Prostate gland (tissue), 2 donors: ENCODE measurements at regions not wholly inside any gene's neighbourhood (a gene's known extent, or its start where the extent isn't known, plus 50 kb on each side); places are given as distances from the start of the nearest gene placed in this dataset.

Source experiments
- CTCF ChIP-seq, 4 experiments: fragments of 200-600 bp in 2 of 4; fragments of 450-650 bp in 2 of 4; sonication (generic) in 2 of 4; IDR thresholded peaks; 1 replicate in 3 of 4; 2 replicates in 1 of 4; pipeline ENCODE4 v1.5.1; 2016 to 2019; ENCODE audit warnings: antibody characterized with exemption in 4 of 4, mild to moderate bottlenecking in 2 of 4, moderate library complexity in 2 of 4
- POLR2AphosphoS5 ChIP-seq: sonication (generic); formaldehyde crosslinking; IDR thresholded peaks from one replicate; pipeline ENCODE4 v1.6.1; 2017; ENCODE audit warnings: antibody characterized with exemption

- TF ChIP-seq POLR2AphosphoS5 (no peak), CTCF (IDR thresholded peaks at IDR 0.05) (no peak)
These were observed 459.2 kb downstream of the ACTL7B start for GRCh38 chr9:108396611-108397010.
